Epithelial cell of esophagus (primary cell): ENCODE measurements at regions not wholly inside any gene's neighbourhood (a gene's known extent, or its start where the extent isn't known, plus 50 kb on each side); places are given as distances from the start of the nearest gene placed in this dataset.

Experiments
- DNase-seq: peaks from one replicate; pipeline ENCODE4 v3.0.0; 2010; ENCODE audit warnings: low read depth
- H3K4me3 ChIP-seq: 2 replicates; pipeline ENCODE4 v1.5.1; 2011; ENCODE audit warnings: mild to moderate bottlenecking, low read length, control low read depth
- CTCF ChIP-seq: IDR thresholded peaks from 2 replicates; pipeline ENCODE4 v1.5.1; 2011; ENCODE audit warnings: low read depth, mild to moderate bottlenecking, low read length, control low read depth, inconsistent platforms; ENCODE audit not compliant: insufficient read depth; ENCODE audit errors: missing control alignments

GRCh38 chr7:155913291-155913690 is 101.0 kb upstream of the SHH start:
- no peak for DNase-seq
- H3K4me3 ChIP-seq = no peak overlapping the region
- TF ChIP-seq CTCF = no peak

- H3K4me3 ChIP-seq = no peak overlapping the region
- no peak for TF ChIP-seq CTCF
- no peak for DNase-seq
These were observed 99.3 kb upstream of the SHH start for GRCh38 chr7:155911471-155912105.

GRCh38 chr7:155908385-155908784 is 96.1 kb upstream of the SHH start:
- TF ChIP-seq CTCF = no peak
- no peak overlapping the region for H3K4me3 ChIP-seq
- no peak for DNase-seq

GRCh38 chr7:155907450-155908200 is 95.4 kb upstream of the SHH start:
- H3K4me3 ChIP-seq = no peak overlapping the region
- no peak for TF ChIP-seq CTCF
- no peak for DNase-seq

GRCh38 chr7:155901176-155901575 is 88.9 kb upstream of the SHH start:
- H3K4me3 ChIP-seq = no peak overlapping the region
- DNase-seq = no peak
- no peak for TF ChIP-seq CTCF

- no peak for TF ChIP-seq CTCF
- DNase-seq = no peak
These were observed 87.3 kb upstream of the SHH start for GRCh38 chr7:155899596-155899995.

GRCh38 chr7:155897758-155898386 is 85.6 kb upstream of the SHH start:
- no peak overlapping the region for H3K4me3 ChIP-seq
- no peak for TF ChIP-seq CTCF
- DNase-seq = no peak

More at GRCh38 chr7:155899596-155899995, 87.3 kb upstream of the SHH start:
- H3K4me3 ChIP-seq = no peak overlapping the region
